ENCODE measurements at regions not wholly inside any gene's neighbourhood (a gene's known extent, or its start where the extent isn't known, plus 50 kb on each side); places are given as distances from the start of the nearest gene placed in this dataset.

- TF ChIP-seq CTCF (IDR thresholded peaks at IDR 0.05; ENCODE audit: insufficient read depth, low read length, poor library complexity, severe bottlenecking) (no peak), EZH2phosphoT487 (conservative IDR thresholded peaks at IDR 0.05; ENCODE audit: low read length) (no peak)
These were observed 74.9 kb upstream of the ADGRL2 start for GRCh38 chr1:81725823-81726222.

Measured in SU-DHL-6 (cell line).